Spleen (tissue), 7 donors: ENCODE measurements at regions not wholly inside any gene's neighbourhood (a gene's known extent, or its start where the extent isn't known, plus 50 kb on each side); places are given as distances from the start of the nearest gene placed in this dataset.

Experiments
- CTCF ChIP-seq, 11 experiments: fragments of 200-600 bp in 7 of 11; fragments of 450-650 bp in 4 of 11; sonication (generic) in 4 of 11; IDR thresholded peaks in 8 of 11; conservative IDR thresholded peaks in 3 of 11; 1 replicate in 7 of 11; 2 replicates in 4 of 11; pipeline versions ENCODE4 v1.4.0 to v1.8.0; 2016 to 2021; ENCODE audit warnings: antibody characterized with exemption in 11 of 11, inconsistent platforms in 4 of 11, mild to moderate bottlenecking in 1 of 11
- POLR2AphosphoS5 ChIP-seq, 3 donors: sonication (generic); formaldehyde crosslinking; IDR thresholded peaks; one replicate each; pipeline ENCODE4 v1.5.1; 2017; ENCODE audit warnings: antibody characterized with exemption in 3 of 3
- donor health status: DM: no; HTN: no; CAD: no; lungs with moderate emphysema.
- donor health status: DM: no; HTN: no; CAD: no.
- donor health status: DM: no; HTN: no; CAD: no.

- TF ChIP-seq CTCF (IDR thresholded peaks at IDR 0.05 in 8 of 11, conservative IDR thresholded peaks at IDR 0.05 in 3 of 11) (no peak), POLR2AphosphoS5 (IDR thresholded peaks at IDR 0.05) (no peak)
These were observed 54.1 kb upstream of the PCED1B start for GRCh38 chr12:47025349-47025748.
